Fibroblast of gingiva (primary cell): ENCODE measurements at regions not wholly inside any gene's neighbourhood (a gene's known extent, or its start where the extent isn't known, plus 50 kb on each side); places are given as distances from the start of the nearest gene placed in this dataset.
"Not testable (repeated sequence)": the region's sequence is repeated elsewhere in the genome, so short reads cannot be mapped to it uniquely, and the experiment has no call there.

ENCODE experiments used
- DNase-seq: peaks from one replicate; pipeline ENCODE4 v3.0.0-alpha.2; 2011; ENCODE audit warnings: low read depth

GRCh38 chr5:40137223-40137622, 542.5 kb upstream of the PTGER4 start:
- no peak for DNase-seq

- no peak for DNase-seq
Observed at GRCh38 chr5:40134883-40135520, 544.7 kb upstream of the PTGER4 start.

- DNase-seq, result no peak
Observed at GRCh38 chr5:40124367-40124766, 555.3 kb upstream of the PTGER4 start.

GRCh38 chr5:40121236-40121635, 558.5 kb upstream of the PTGER4 start:
- no peak for DNase-seq

GRCh38 chr5:40112875-40113274, 566.8 kb upstream of the PTGER4 start:
- no peak for DNase-seq

GRCh38 chr5:40111036-40111435, 568.7 kb upstream of the PTGER4 start:
- DNase-seq, result not testable (repeated sequence)

GRCh38 chr5:40108764-40109390, 570.8 kb upstream of the PTGER4 start:
- peak; percentile 93 for DNase-seq

GRCh38 chr5:40107786-40108185, 571.9 kb upstream of the PTGER4 start:
- DNase-seq, result not testable (repeated sequence)

GRCh38 chr5:40106847-40107246, 572.9 kb upstream of the PTGER4 start:
- no peak for DNase-seq

- no peak for DNase-seq
Observed at GRCh38 chr5:40098313-40098712, 581.4 kb upstream of the PTGER4 start.

GRCh38 chr5:40093550-40093949, 586.2 kb upstream of the PTGER4 start:
- DNase-seq, result no peak

GRCh38 chr5:40089269-40089668, 590.4 kb upstream of the PTGER4 start:
- DNase-seq, result no peak

GRCh38 chr5:40084614-40085013, 595.1 kb upstream of the PTGER4 start:
- DNase-seq, result no peak

GRCh38 chr5:40082313-40082712, 597.4 kb upstream of the PTGER4 start:
- DNase-seq, result no peak

GRCh38 chr5:40080191-40080590, 599.5 kb upstream of the PTGER4 start:
- no peak for DNase-seq

- DNase-seq, result no peak
Observed at GRCh38 chr5:40078898-40079575, 600.7 kb upstream of the PTGER4 start.

- peak; percentile 15 for DNase-seq
Observed at GRCh38 chr5:40074826-40075225, 604.9 kb upstream of the PTGER4 start.

- no peak for DNase-seq
Observed at GRCh38 chr5:40073927-40074326, 605.8 kb upstream of the PTGER4 start.

- peak; percentile 51 for DNase-seq
Observed at GRCh38 chr5:40071870-40072269, 607.8 kb upstream of the PTGER4 start.

- DNase-seq, result no peak
Observed at GRCh38 chr5:40066616-40067015, 613.1 kb upstream of the PTGER4 start.

- no peak for DNase-seq
Observed at GRCh38 chr5:40052808-40053207, 626.9 kb upstream of the PTGER4 start.

GRCh38 chr5:40046792-40047191, 622.0 kb upstream of the DAB2 start:
- peak; percentile 38 for DNase-seq

GRCh38 chr5:40045429-40045828, 620.6 kb upstream of the DAB2 start:
- DNase-seq, result no peak
